Panc1 (cell line): ENCODE measurements at regions not wholly inside any gene's neighbourhood (a gene's known extent, or its start where the extent isn't known, plus 50 kb on each side); places are given as distances from the start of the nearest gene placed in this dataset.

Experiments
- ATAC-seq: fragments of 200-7000 bp; cut with Tn5 transposase; 2 replicates; pipeline ENCODE4 v1.9.1; 2020; ENCODE audit warnings: mild to moderate bottlenecking, moderate library complexity
- BruUV-seq: library from RNA; stranded (reverse); fragments of 400-500 nt; replicated peaks from 2 replicates; lab custom pipeline; 2021; lab: Mats Ljungman, UMichigan
- CTCF ChIA-PET: fragments of 300-600 bp; sonication (Branson Sonifier 250); formaldehyde crosslinking; loops from one replicate; lab custom pipeline; 2022; ENCODE audit warnings: antibody characterized with exemption; lab: Charles Lee
- POLR2A ChIA-PET: fragments of 300-600 bp; sonication (Branson Sonifier 250); formaldehyde crosslinking; loops from one replicate; lab custom pipeline; 2022; ENCODE audit warnings: antibody characterized with exemption; lab: Charles Lee
- DNase-seq: peaks from one replicate; pipeline ENCODE4 v3.0.0-alpha.2; 2010; ENCODE audit warnings: low read depth, low spot score
- H3K27ac ChIP-seq: 2 replicates; pipeline ENCODE4 v1.5.1; 2011; ENCODE audit warnings: mild to moderate bottlenecking, low read length, inconsistent platforms
- H3K27me3 ChIP-seq: fragments of 200-500 bp; sonication (Bioruptor generic); 2 replicates; pipeline ENCODE4 v1.6.0; 2014; ENCODE audit warnings: low read length, inconsistent platforms; ENCODE audit not compliant: control insufficient read depth, insufficient read depth
- H3K36me3 ChIP-seq: fragments of 200-500 bp; sonication (Bioruptor generic); 2 replicates; pipeline ENCODE4 v1.5.1; 2014; ENCODE audit warnings: inconsistent platforms, mild to moderate bottlenecking, low read length, moderate library complexity; ENCODE audit not compliant: control insufficient read depth, insufficient read depth
- H3K4me1 ChIP-seq: 2 replicates; pipeline ENCODE4 v1.5.1; 2011; ENCODE audit warnings: inconsistent platforms, mild to moderate bottlenecking, low read length, moderate library complexity; ENCODE audit not compliant: control insufficient read depth, insufficient read depth
- H3K4me3 ChIP-seq, 2 experiments: 2 replicates each; pipeline ENCODE4 v1.5.1; 2011 to 2012; ENCODE audit warnings: low read depth in 2 of 2, low read length in 2 of 2, mild to moderate bottlenecking in 2 of 2, inconsistent platforms in 1 of 2, moderate library complexity in 1 of 2
- H3K9me3 ChIP-seq: fragments of 200-500 bp; sonication (Bioruptor generic); 2 replicates; pipeline ENCODE4 v1.5.1; 2014; ENCODE audit warnings: low read depth, mild to moderate bottlenecking, inconsistent platforms, low read length, moderate library complexity; ENCODE audit not compliant: control insufficient read depth, insufficient read depth
- POLR2AphosphoS5 ChIP-seq: IDR thresholded peaks from 2 replicates; pipeline ENCODE4 v1.6.1; 2012; ENCODE audit warnings: mild to moderate bottlenecking, low read depth, low read length, moderate library complexity
- SIN3A ChIP-seq: IDR thresholded peaks from 2 replicates; pipeline ENCODE4 v1.6.1; 2012; ENCODE audit warnings: low read depth, mild to moderate bottlenecking, low read length, moderate library complexity, borderline replicate concordance; ENCODE audit not compliant: insufficient read depth
- TCF7L2 ChIP-seq: IDR thresholded peaks from 2 replicates; pipeline ENCODE4 v1.6.1; 2011; ENCODE audit warnings: mild to moderate bottlenecking, low read depth, low read length, inconsistent platforms
- in situ Hi-C: cut with HindIII; loops from 2 replicates; pipeline ENCODE4 v1.10.0; 2016; ENCODE audit warnings: low sequenced_read_pairs, low pct_unique_long_range_greater_than_20kb
- intact Hi-C: fragments of 100-400 bp; cut with micrococcal nuclease; formaldehyde crosslinking; loops from one replicate; pipeline ENCODE4 v1.10.0; 2022; ENCODE audit not compliant: unreplicated experiment
- TF ChIP-seq, protein P1 (sequence below): fragments of 450-650 bp; IDR thresholded peaks from 2 replicates; pipeline ENCODE4 v1.5.1; 2017; ENCODE audit warnings: mild to moderate bottlenecking
- TF ChIP-seq, protein P2 (sequence below), 2 experiments: IDR thresholded peaks; 2 replicates each; pipeline ENCODE4 v1.6.1; 2011 to 2012; ENCODE audit warnings: low read depth in 2 of 2, control low read depth in 1 of 2, low read length in 1 of 2, mild to moderate bottlenecking in 1 of 2, moderate library complexity in 1 of 2; ENCODE audit not compliant: insufficient read depth in 1 of 2

DNA sequence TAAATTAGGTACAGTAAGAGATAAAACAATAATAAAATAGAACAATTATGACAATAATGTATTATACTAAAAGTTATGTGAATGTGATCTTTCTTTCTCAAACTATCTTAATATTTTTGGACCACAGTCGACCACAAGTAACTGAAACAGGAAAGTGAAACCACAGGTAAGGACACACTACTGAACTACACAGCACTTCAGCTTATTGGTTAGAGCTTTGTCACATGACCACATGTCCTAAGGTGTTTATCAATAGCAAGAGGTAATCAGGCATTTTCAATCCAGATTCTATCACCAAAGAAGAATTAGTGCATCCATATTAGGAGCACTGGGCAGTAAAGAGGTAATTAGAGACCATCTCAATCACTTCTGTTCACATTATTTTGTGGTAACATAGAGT is 392.8 kb downstream of the RSL24D1 start:
- no peaks in the 10 kb centered on the region for H3K36me3 ChIP-seq
- no peaks in the 10 kb centered on the region for H3K9me3 ChIP-seq
- BruUV-seq: no TSS peak
- ChIA-PET POLR2A (no interaction called here), CTCF (no interaction called here)
- ATAC-seq: no peak
- H3K4me1 ChIP-seq: no peaks in the 10 kb centered on the region
- no peak overlapping the region for H3K27ac ChIP-seq
- in situ Hi-C loops (no loop called here), intact Hi-C loops (no loop called here)
- TF ChIP-seq, protein P1, sequence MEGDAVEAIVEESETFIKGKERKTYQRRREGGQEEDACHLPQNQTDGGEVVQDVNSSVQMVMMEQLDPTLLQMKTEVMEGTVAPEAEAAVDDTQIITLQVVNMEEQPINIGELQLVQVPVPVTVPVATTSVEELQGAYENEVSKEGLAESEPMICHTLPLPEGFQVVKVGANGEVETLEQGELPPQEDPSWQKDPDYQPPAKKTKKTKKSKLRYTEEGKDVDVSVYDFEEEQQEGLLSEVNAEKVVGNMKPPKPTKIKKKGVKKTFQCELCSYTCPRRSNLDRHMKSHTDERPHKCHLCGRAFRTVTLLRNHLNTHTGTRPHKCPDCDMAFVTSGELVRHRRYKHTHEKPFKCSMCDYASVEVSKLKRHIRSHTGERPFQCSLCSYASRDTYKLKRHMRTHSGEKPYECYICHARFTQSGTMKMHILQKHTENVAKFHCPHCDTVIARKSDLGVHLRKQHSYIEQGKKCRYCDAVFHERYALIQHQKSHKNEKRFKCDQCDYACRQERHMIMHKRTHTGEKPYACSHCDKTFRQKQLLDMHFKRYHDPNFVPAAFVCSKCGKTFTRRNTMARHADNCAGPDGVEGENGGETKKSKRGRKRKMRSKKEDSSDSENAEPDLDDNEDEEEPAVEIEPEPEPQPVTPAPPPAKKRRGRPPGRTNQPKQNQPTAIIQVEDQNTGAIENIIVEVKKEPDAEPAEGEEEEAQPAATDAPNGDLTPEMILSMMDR: no peak
- TF ChIP-seq SIN3A (no peak), TCF7L2 (no peak), POLR2AphosphoS5 (no peak)
- TF ChIP-seq, protein P2, sequence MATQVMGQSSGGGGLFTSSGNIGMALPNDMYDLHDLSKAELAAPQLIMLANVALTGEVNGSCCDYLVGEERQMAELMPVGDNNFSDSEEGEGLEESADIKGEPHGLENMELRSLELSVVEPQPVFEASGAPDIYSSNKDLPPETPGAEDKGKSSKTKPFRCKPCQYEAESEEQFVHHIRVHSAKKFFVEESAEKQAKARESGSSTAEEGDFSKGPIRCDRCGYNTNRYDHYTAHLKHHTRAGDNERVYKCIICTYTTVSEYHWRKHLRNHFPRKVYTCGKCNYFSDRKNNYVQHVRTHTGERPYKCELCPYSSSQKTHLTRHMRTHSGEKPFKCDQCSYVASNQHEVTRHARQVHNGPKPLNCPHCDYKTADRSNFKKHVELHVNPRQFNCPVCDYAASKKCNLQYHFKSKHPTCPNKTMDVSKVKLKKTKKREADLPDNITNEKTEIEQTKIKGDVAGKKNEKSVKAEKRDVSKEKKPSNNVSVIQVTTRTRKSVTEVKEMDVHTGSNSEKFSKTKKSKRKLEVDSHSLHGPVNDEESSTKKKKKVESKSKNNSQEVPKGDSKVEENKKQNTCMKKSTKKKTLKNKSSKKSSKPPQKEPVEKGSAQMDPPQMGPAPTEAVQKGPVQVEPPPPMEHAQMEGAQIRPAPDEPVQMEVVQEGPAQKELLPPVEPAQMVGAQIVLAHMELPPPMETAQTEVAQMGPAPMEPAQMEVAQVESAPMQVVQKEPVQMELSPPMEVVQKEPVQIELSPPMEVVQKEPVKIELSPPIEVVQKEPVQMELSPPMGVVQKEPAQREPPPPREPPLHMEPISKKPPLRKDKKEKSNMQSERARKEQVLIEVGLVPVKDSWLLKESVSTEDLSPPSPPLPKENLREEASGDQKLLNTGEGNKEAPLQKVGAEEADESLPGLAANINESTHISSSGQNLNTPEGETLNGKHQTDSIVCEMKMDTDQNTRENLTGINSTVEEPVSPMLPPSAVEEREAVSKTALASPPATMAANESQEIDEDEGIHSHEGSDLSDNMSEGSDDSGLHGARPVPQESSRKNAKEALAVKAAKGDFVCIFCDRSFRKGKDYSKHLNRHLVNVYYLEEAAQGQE (IDR thresholded peaks at IDR 0.05; ENCODE audit: insufficient read depth in 1 of 2, low read depth in 2 of 2, low read length in 1 of 2): no peak
- no peak for DNase-seq
- H3K4me3 ChIP-seq: no peak overlapping the region
- H3K27me3 ChIP-seq: no peaks in the 10 kb centered on the region

DNA sequence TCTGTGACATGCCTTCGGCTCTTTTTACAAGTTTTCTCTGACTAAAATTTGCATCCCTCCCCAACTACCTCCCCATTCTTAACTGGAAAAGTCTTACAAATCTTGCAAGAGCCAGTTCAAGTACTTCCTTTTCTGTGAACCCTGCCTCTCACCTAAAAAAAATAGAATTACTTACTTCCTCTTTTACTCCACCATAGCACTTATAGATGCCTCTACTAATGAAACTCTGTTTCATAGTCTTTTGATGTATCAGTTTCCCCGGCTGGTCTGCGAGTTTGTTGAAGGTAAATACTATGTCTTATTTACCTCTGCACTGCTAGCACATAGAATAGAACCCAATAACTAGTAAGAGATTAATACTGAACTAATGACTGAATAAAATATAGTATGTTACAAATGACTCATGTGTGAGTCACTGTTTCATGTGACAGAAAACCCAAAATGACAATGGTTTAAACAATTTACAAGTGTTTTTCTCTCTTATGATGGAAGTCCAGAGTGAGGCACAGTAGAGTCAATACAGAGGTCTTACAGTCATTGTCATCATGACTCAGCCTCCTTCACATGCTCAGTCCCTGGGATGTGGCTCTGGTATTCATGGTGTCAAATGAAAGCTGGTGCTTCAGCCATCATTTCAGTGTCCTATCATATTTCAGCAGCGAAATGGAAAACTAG is 393.5 kb downstream of the RSL24D1 start:
- Histone ChIP-seq H3K27ac (no peak overlapping the region), H3K36me3 (no peaks in the 10 kb centered on the region), H3K4me3 (no peak overlapping the region), H3K4me1 (no peaks in the 10 kb centered on the region), H3K9me3 (no peaks in the 10 kb centered on the region), H3K27me3 (no peaks in the 10 kb centered on the region)
- BruUV-seq: no TSS peak
- in situ Hi-C loops: no loop called here
- ATAC-seq: no peak
- peak; percentile 2 for DNase-seq
- TF ChIP-seq SIN3A: no peak
- no peak for TF ChIP-seq TCF7L2
- TF ChIP-seq, protein P2 (IDR thresholded peaks at IDR 0.05; ENCODE audit: insufficient read depth in 1 of 2, low read depth in 2 of 2, low read length in 1 of 2): no peak
- ChIA-PET POLR2A (no interaction called here), CTCF (no interaction called here)
- intact Hi-C loops: no loop called here
